ENCODE measurements at regions not wholly inside any gene's neighbourhood (a gene's known extent, or its start where the extent isn't known, plus 50 kb on each side); places are given as distances from the start of the nearest gene placed in this dataset.

GRCh38 chr5:58185801-58186200 is 274.1 kb downstream of the PLK2 start:
- ATAC-seq (replicated peaks in 1 of 4) (no peak), DNase-seq (no peak)
- Mint-ChIP-seq H3K27me3 (no peaks in the 10 kb centered on the region), H3K9me3 (no peaks in the 10 kb centered on the region), H3K4me1 (no peaks in the 10 kb centered on the region), H3K4me3 (no peak overlapping the region), H3K27ac (no peak overlapping the region), H3K36me3 (no peaks in the 10 kb centered on the region)
- WGBS (ENCODE audit: insufficient coverage) = 100% methylated on average over 1 of the region's 3 CpGs
- Histone ChIP-seq H3K27me3 (replicated peaks in 1 of 2; ENCODE audit: control insufficient read depth in 2 of 2, extremely low read depth in 1 of 2, insufficient read depth in 2 of 2, low read length in 1 of 2) (no peaks in the 10 kb centered on the region), H3K4me3 (ENCODE audit: control insufficient read depth in 1 of 2, extremely low read depth in 1 of 2, low read length in 1 of 2) (no peak overlapping the region), H3K9me3 (no peaks in the 10 kb centered on the region), H3K27ac (ENCODE audit: low read length) (no peak overlapping the region), H3K36me3 (ENCODE audit: control insufficient read depth in 2 of 2, extremely low read depth in 1 of 2, insufficient read depth in 1 of 2, low read length in 1 of 2) (no peaks in the 10 kb centered on the region), H3K4me1 (ENCODE audit: control insufficient read depth in 1 of 2, extremely low read depth in 1 of 2, insufficient read depth in 2 of 2, low read length in 2 of 2) (no peaks in the 10 kb centered on the region)
- POLR2A ChIA-PET = no interaction called here
- CTCF ChIA-PET = no interaction called here

- Mint-ChIP-seq H3K27me3 (no peaks in the 10 kb centered on the region), H3K9me3 (no peaks in the 10 kb centered on the region), H3K4me1 (no peaks in the 10 kb centered on the region), H3K36me3 (no peaks in the 10 kb centered on the region), H3K27ac (no peak overlapping the region), H3K4me3 (no peak overlapping the region)
- POLR2A ChIA-PET = no interaction called here
- WGBS (ENCODE audit: insufficient coverage) = 73% methylated on average over 2 of the region's 2 CpGs
- Histone ChIP-seq H3K4me3 (ENCODE audit: control insufficient read depth in 1 of 2, extremely low read depth in 1 of 2, low read length in 1 of 2) (no peak overlapping the region), H3K9me3 (no peaks in the 10 kb centered on the region), H3K27ac (ENCODE audit: low read length) (no peak overlapping the region), H3K36me3 (ENCODE audit: control insufficient read depth in 2 of 2, extremely low read depth in 1 of 2, insufficient read depth in 1 of 2, low read length in 1 of 2) (no peaks in the 10 kb centered on the region), H3K27me3 (replicated peaks in 1 of 2; ENCODE audit: control insufficient read depth in 2 of 2, extremely low read depth in 1 of 2, insufficient read depth in 2 of 2, low read length in 1 of 2) (no peaks in the 10 kb centered on the region), H3K4me1 (ENCODE audit: control insufficient read depth in 1 of 2, extremely low read depth in 1 of 2, insufficient read depth in 2 of 2, low read length in 2 of 2) (no peaks in the 10 kb centered on the region)
- DNase-seq (no peak), ATAC-seq (replicated peaks in 1 of 4) (no peak)
- CTCF ChIA-PET = no interaction called here
Observed at GRCh38 chr5:58185397-58185796, 274.5 kb downstream of the PLK2 start.

- Mint-ChIP-seq H3K27ac (no peak overlapping the region), H3K4me1 (no peaks in the 10 kb centered on the region), H3K27me3 (no peaks in the 10 kb centered on the region), H3K36me3 (no peaks in the 10 kb centered on the region), H3K9me3 (no peaks in the 10 kb centered on the region), H3K4me3 (no peak overlapping the region)
- WGBS (ENCODE audit: insufficient coverage) = no CpG with 5 or more reads among the region's 2 CpGs
- no peak for ATAC-seq (replicated peaks in 1 of 4)
- Histone ChIP-seq H3K4me1 (ENCODE audit: control insufficient read depth in 1 of 2, extremely low read depth in 1 of 2, insufficient read depth in 2 of 2, low read length in 2 of 2) (no peaks in the 10 kb centered on the region), H3K36me3 (ENCODE audit: control insufficient read depth in 2 of 2, extremely low read depth in 1 of 2, insufficient read depth in 1 of 2, low read length in 1 of 2) (no peaks in the 10 kb centered on the region), H3K4me3 (ENCODE audit: control insufficient read depth in 1 of 2, extremely low read depth in 1 of 2, low read length in 1 of 2) (no peak overlapping the region), H3K27me3 (replicated peaks in 1 of 2; ENCODE audit: control insufficient read depth in 2 of 2, extremely low read depth in 1 of 2, insufficient read depth in 2 of 2, low read length in 1 of 2) (no peaks in the 10 kb centered on the region), H3K27ac (ENCODE audit: low read length) (no peak overlapping the region), H3K9me3 (no peaks in the 10 kb centered on the region)
- ChIA-PET POLR2A (no interaction called here), CTCF (no interaction called here)
- DNase-seq = no peak
Observed at GRCh38 chr5:58184910-58185309, 275.0 kb downstream of the PLK2 start.

- Mint-ChIP-seq H3K4me3 (no peak overlapping the region), H3K4me1 (no peaks in the 10 kb centered on the region), H3K36me3 (no peaks in the 10 kb centered on the region), H3K27me3 (no peaks in the 10 kb centered on the region), H3K27ac (no peak overlapping the region), H3K9me3 (no peaks in the 10 kb centered on the region)
- Histone ChIP-seq H3K36me3 (ENCODE audit: control insufficient read depth in 2 of 2, extremely low read depth in 1 of 2, insufficient read depth in 1 of 2, low read length in 1 of 2) (no peaks in the 10 kb centered on the region), H3K4me3 (ENCODE audit: control insufficient read depth in 1 of 2, extremely low read depth in 1 of 2, low read length in 1 of 2) (no peak overlapping the region), H3K4me1 (ENCODE audit: control insufficient read depth in 1 of 2, extremely low read depth in 1 of 2, insufficient read depth in 2 of 2, low read length in 2 of 2) (no peaks in the 10 kb centered on the region), H3K27me3 (replicated peaks in 1 of 2; ENCODE audit: control insufficient read depth in 2 of 2, extremely low read depth in 1 of 2, insufficient read depth in 2 of 2, low read length in 1 of 2) (no peaks in the 10 kb centered on the region), H3K27ac (ENCODE audit: low read length) (no peak overlapping the region), H3K9me3 (no peaks in the 10 kb centered on the region)
- ATAC-seq (replicated peaks in 1 of 4) (no peak), DNase-seq (no peak)
- CTCF ChIA-PET = no interaction called here
- POLR2A ChIA-PET = no interaction called here
- 94% methylated on average over 2 of the region's 2 CpGs for WGBS (ENCODE audit: insufficient coverage)
Observed at GRCh38 chr5:58183786-58184085, 276.1 kb downstream of the PLK2 start.

GRCh38 chr5:58183078-58183785 is 276.7 kb downstream of the PLK2 start:
- ATAC-seq (replicated peaks in 1 of 4) (no peak), DNase-seq (no peak)
- no peak overlapping the region for H3K27ac Mint-ChIP-seq
- H3K9me3 Mint-ChIP-seq = no peaks in the 10 kb centered on the region
- Histone ChIP-seq H3K27ac (ENCODE audit: low read length) (no peak overlapping the region), H3K27me3 (replicated peaks in 1 of 2; ENCODE audit: control insufficient read depth in 2 of 2, extremely low read depth in 1 of 2, insufficient read depth in 2 of 2, low read length in 1 of 2) (no peaks in the 10 kb centered on the region), H3K9me3 (no peaks in the 10 kb centered on the region), H3K4me3 (ENCODE audit: control insufficient read depth in 1 of 2, extremely low read depth in 1 of 2, low read length in 1 of 2) (no peak overlapping the region), H3K4me1 (ENCODE audit: control insufficient read depth in 1 of 2, extremely low read depth in 1 of 2, insufficient read depth in 2 of 2, low read length in 2 of 2) (no peaks in the 10 kb centered on the region), H3K36me3 (ENCODE audit: control insufficient read depth in 2 of 2, extremely low read depth in 1 of 2, insufficient read depth in 1 of 2, low read length in 1 of 2) (no peaks in the 10 kb centered on the region)
- no peaks in the 10 kb centered on the region for H3K36me3 Mint-ChIP-seq
- 85% methylated on average over 6 of the region's 6 CpGs for WGBS (ENCODE audit: insufficient coverage)
- POLR2A ChIA-PET = no interaction called here
- CTCF ChIA-PET = no interaction called here
- no peak overlapping the region for H3K4me3 Mint-ChIP-seq
- no peaks in the 10 kb centered on the region for H3K4me1 Mint-ChIP-seq
- peaks cover 0 to 1% of the 10 kb centered on the region in 2 donors for H3K27me3 Mint-ChIP-seq

DNA sequence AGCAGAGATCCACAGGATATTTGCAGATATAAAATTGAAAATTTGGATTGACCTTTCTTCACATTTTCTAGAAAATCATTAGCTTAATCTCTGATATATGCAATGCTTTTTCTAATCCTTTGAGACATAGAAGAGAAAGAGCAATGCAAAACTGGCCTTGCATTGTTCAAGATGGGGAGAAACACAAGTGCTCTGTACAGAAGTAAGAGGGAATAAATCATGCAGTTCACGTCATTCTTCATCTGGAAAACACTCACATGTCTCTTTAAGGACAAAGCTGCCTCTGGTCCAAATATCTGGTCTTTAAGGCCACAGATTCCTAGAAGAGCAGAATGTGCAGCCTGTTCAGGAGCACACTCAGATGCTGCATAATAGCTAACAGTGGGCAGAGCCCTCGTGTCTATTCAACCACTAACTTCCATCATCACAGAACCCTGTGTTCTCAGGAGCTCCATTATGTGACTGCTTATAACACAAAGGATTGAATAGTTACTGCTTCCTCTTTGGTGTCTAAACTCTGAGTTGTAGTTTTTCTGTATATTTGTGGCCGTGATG is 277.5 kb downstream of the PLK2 start:
- Mint-ChIP-seq H3K36me3 (no peaks in the 10 kb centered on the region), H3K27me3 (peaks cover 0 to 1% of the 10 kb centered on the region in 2 donors), H3K27ac (no peak overlapping the region), H3K4me1 (no peaks in the 10 kb centered on the region), H3K9me3 (no peaks in the 10 kb centered on the region), H3K4me3 (no peak overlapping the region)
- DNase-seq = no peak
- CTCF ChIA-PET = no interaction called here
- Histone ChIP-seq H3K27me3 (replicated peaks in 1 of 2; ENCODE audit: control insufficient read depth in 2 of 2, extremely low read depth in 1 of 2, insufficient read depth in 2 of 2, low read length in 1 of 2) (no peaks in the 10 kb centered on the region), H3K4me1 (ENCODE audit: control insufficient read depth in 1 of 2, extremely low read depth in 1 of 2, insufficient read depth in 2 of 2, low read length in 2 of 2) (no peaks in the 10 kb centered on the region), H3K9me3 (no peaks in the 10 kb centered on the region), H3K4me3 (ENCODE audit: control insufficient read depth in 1 of 2, extremely low read depth in 1 of 2, low read length in 1 of 2) (no peak overlapping the region), H3K27ac (ENCODE audit: low read length) (no peak overlapping the region), H3K36me3 (ENCODE audit: control insufficient read depth in 2 of 2, extremely low read depth in 1 of 2, insufficient read depth in 1 of 2, low read length in 1 of 2) (no peaks in the 10 kb centered on the region)
- 85% methylated on average over 2 of the region's 3 CpGs for WGBS (ENCODE audit: insufficient coverage)
- ATAC-seq (replicated peaks in 1 of 4) = no peak
- POLR2A ChIA-PET = interaction anchor here in 1 of 2 donors (0.6 kb wide), 1 partner anchor 161 kb away, joined by 3 read pairs; no protein-coding TSS in a partner anchor
